ENCODE measurements at regions not wholly inside any gene's neighbourhood (a gene's known extent, or its start where the extent isn't known, plus 50 kb on each side); places are given as distances from the start of the nearest gene placed in this dataset.

- TF ChIP-seq CTCF (IDR thresholded peaks at IDR 0.05; ENCODE audit: low read depth, low read length) (no peak), POLR2A (IDR thresholded peaks at IDR 0.05; ENCODE audit: extremely low read depth, insufficient read length) (no peak), MYC (IDR thresholded peaks at IDR 0.05; ENCODE audit: low read depth, low read length) (no peak)
These were observed 349.0 kb upstream of the NAV3 start for GRCh38 chr12:77481687-77482086.
